GM11168 (cell line): ENCODE measurements at regions not wholly inside any gene's neighbourhood (a gene's known extent, or its start where the extent isn't known, plus 50 kb on each side); places are given as distances from the start of the nearest gene placed in this dataset.
"Not testable (repeated sequence)": the region's sequence is repeated elsewhere in the genome, so short reads cannot be mapped to it uniquely, and the experiment has no call there.

ENCODE experiments used
- in situ Hi-C: fragments of 300-500 bp; cut with MboI; formaldehyde crosslinking; loops from one replicate; pipeline ENCODE4 v1.12.0; 2022; ENCODE audit warnings: low sequenced_read_pairs; ENCODE audit not compliant: unreplicated experiment

GRCh38 chr15:22002711-22003110, 77.6 kb upstream of the OR4M2 start:
- in situ Hi-C loops, result not testable (repeated sequence)

- in situ Hi-C loops, result not testable (repeated sequence)
Measured at GRCh38 chr15:21989117-21989516, 91.2 kb upstream of the OR4M2 start.

- in situ Hi-C loops, result not testable (repeated sequence)
Measured at GRCh38 chr15:21983820-21984219, 96.5 kb upstream of the OR4M2 start.

GRCh38 chr15:21979960-21980359, 100.4 kb upstream of the OR4M2 start:
- in situ Hi-C loops, result not testable (repeated sequence)

- in situ Hi-C loops, result loop anchor here (25.0 kb wide), 1 partner anchor 416 kb away; no protein-coding TSS in a partner anchor
Measured at GRCh38 chr15:21953713-21954112, 76.2 kb upstream of the POTEB start.

- in situ Hi-C loops, result not testable (repeated sequence)
Measured at GRCh38 chr15:21940302-21940701, 62.8 kb upstream of the POTEB start.
